Panc1 (cell line): ENCODE measurements at regions not wholly inside any gene's neighbourhood (a gene's known extent, or its start where the extent isn't known, plus 50 kb on each side); places are given as distances from the start of the nearest gene placed in this dataset.

Experiments used
- ATAC-seq: fragments of 200-7000 bp; cut with Tn5 transposase; 2 replicates; pipeline ENCODE4 v1.9.1; 2020; ENCODE audit warnings: mild to moderate bottlenecking, moderate library complexity
- BruUV-seq: library from RNA; stranded (reverse); fragments of 400-500 nt; replicated peaks from 2 replicates; lab custom pipeline; 2021; lab: Mats Ljungman, UMichigan
- CTCF ChIA-PET: fragments of 300-600 bp; sonication (Branson Sonifier 250); formaldehyde crosslinking; loops from one replicate; lab custom pipeline; 2022; ENCODE audit warnings: antibody characterized with exemption; lab: Charles Lee
- POLR2A ChIA-PET: fragments of 300-600 bp; sonication (Branson Sonifier 250); formaldehyde crosslinking; loops from one replicate; lab custom pipeline; 2022; ENCODE audit warnings: antibody characterized with exemption; lab: Charles Lee
- DNase-seq: peaks from one replicate; pipeline ENCODE4 v3.0.0-alpha.2; 2010; ENCODE audit warnings: low read depth, low spot score
- H3K27ac ChIP-seq: 2 replicates; pipeline ENCODE4 v1.5.1; 2011; ENCODE audit warnings: mild to moderate bottlenecking, low read length, inconsistent platforms
- H3K27me3 ChIP-seq: fragments of 200-500 bp; sonication (Bioruptor generic); 2 replicates; pipeline ENCODE4 v1.6.0; 2014; ENCODE audit warnings: low read length, inconsistent platforms; ENCODE audit not compliant: control insufficient read depth, insufficient read depth
- H3K36me3 ChIP-seq: fragments of 200-500 bp; sonication (Bioruptor generic); 2 replicates; pipeline ENCODE4 v1.5.1; 2014; ENCODE audit warnings: inconsistent platforms, mild to moderate bottlenecking, low read length, moderate library complexity; ENCODE audit not compliant: control insufficient read depth, insufficient read depth
- H3K4me1 ChIP-seq: 2 replicates; pipeline ENCODE4 v1.5.1; 2011; ENCODE audit warnings: inconsistent platforms, mild to moderate bottlenecking, low read length, moderate library complexity; ENCODE audit not compliant: control insufficient read depth, insufficient read depth
- H3K4me3 ChIP-seq, 2 experiments: 2 replicates each; pipeline ENCODE4 v1.5.1; 2011 to 2012; ENCODE audit warnings: low read depth in 2 of 2, low read length in 2 of 2, mild to moderate bottlenecking in 2 of 2, inconsistent platforms in 1 of 2, moderate library complexity in 1 of 2
- H3K9me3 ChIP-seq: fragments of 200-500 bp; sonication (Bioruptor generic); 2 replicates; pipeline ENCODE4 v1.5.1; 2014; ENCODE audit warnings: low read depth, mild to moderate bottlenecking, inconsistent platforms, low read length, moderate library complexity; ENCODE audit not compliant: control insufficient read depth, insufficient read depth
- CTCF ChIP-seq: fragments of 450-650 bp; IDR thresholded peaks from 2 replicates; pipeline ENCODE4 v1.5.1; 2017; ENCODE audit warnings: mild to moderate bottlenecking
- POLR2AphosphoS5 ChIP-seq: IDR thresholded peaks from 2 replicates; pipeline ENCODE4 v1.6.1; 2012; ENCODE audit warnings: mild to moderate bottlenecking, low read depth, low read length, moderate library complexity
- REST ChIP-seq, 2 experiments: IDR thresholded peaks; 2 replicates each; pipeline ENCODE4 v1.6.1; 2011 to 2012; ENCODE audit warnings: low read depth in 2 of 2, control low read depth in 1 of 2, low read length in 1 of 2, mild to moderate bottlenecking in 1 of 2, moderate library complexity in 1 of 2; ENCODE audit not compliant: insufficient read depth in 1 of 2
- SIN3A ChIP-seq: IDR thresholded peaks from 2 replicates; pipeline ENCODE4 v1.6.1; 2012; ENCODE audit warnings: low read depth, mild to moderate bottlenecking, low read length, moderate library complexity, borderline replicate concordance; ENCODE audit not compliant: insufficient read depth
- TCF7L2 ChIP-seq: IDR thresholded peaks from 2 replicates; pipeline ENCODE4 v1.6.1; 2011; ENCODE audit warnings: mild to moderate bottlenecking, low read depth, low read length, inconsistent platforms
- in situ Hi-C: cut with HindIII; loops from 2 replicates; pipeline ENCODE4 v1.10.0; 2016; ENCODE audit warnings: low sequenced_read_pairs, low pct_unique_long_range_greater_than_20kb
- intact Hi-C: fragments of 100-400 bp; cut with micrococcal nuclease; formaldehyde crosslinking; loops from one replicate; pipeline ENCODE4 v1.10.0; 2022; ENCODE audit not compliant: unreplicated experiment

GRCh38 chr4:184895012-184895695 lies 69.4 kb upstream of the ACSL1 start:
- POLR2A ChIA-PET, result no interaction called here
- H3K27ac ChIP-seq, result no peak overlapping the region
- CTCF ChIA-PET, result no interaction called here

More at GRCh38 chr4:184895012-184895695, 69.4 kb upstream of the ACSL1 start:
- in situ Hi-C loops, result no loop called here
- ATAC-seq (no peak), DNase-seq (no peak)
- BruUV-seq, result no TSS peak
- H3K4me1 ChIP-seq, result no peaks in the 10 kb centered on the region
- H3K9me3 ChIP-seq, result no peaks in the 10 kb centered on the region
- no peaks in the 10 kb centered on the region for H3K36me3 ChIP-seq
- no peak overlapping the region for H3K4me3 ChIP-seq
- intact Hi-C loops, result no loop called here
- no peaks in the 10 kb centered on the region for H3K27me3 ChIP-seq
- TF ChIP-seq CTCF (no peak), REST (IDR thresholded peaks at IDR 0.05; ENCODE audit: insufficient read depth in 1 of 2, low read depth in 2 of 2, low read length in 1 of 2) (no peak), TCF7L2 (no peak), POLR2AphosphoS5 (no peak), SIN3A (no peak)
